ENCODE measurements at regions not wholly inside any gene's neighbourhood (a gene's known extent, or its start where the extent isn't known, plus 50 kb on each side); places are given as distances from the start of the nearest gene placed in this dataset.

DNA sequence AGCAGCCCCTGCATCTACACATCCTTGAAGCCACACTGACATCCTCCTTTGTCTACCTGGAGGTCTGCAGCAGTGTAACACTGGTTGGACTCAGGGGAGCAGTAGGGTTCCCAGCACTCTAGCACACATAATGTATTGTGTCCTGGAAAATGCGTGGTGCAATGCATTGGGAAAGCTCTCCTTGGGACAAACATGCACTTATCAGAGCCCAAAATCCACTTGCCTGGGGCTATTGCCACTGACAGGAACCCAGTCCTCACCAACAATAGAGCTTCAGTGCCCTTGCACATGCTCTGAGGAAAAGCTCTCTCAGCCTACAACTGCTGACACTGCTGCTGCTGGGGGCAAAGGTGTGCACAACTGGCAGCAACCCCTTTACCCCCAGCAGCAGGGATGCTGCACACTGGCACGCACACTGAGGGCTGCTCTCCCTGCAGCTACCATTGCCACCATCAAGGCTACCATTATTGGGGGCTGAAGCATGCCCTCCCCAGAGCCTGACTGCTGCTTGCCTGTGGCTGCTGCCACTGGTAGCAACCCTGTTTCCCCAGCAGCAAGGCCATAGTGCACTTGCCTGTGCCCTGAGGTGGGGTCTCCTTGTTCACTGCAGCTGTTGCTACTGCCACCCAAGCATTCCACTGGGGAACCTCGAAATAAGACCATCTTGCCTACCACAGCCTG is 221.9 kb downstream of the SLC38A4 start:
- Histone ChIP-seq H3K4me3 (ENCODE audit: low read length in 3 of 3) (no peak overlapping the region), H3K36me3 (ENCODE audit: control insufficient read depth in 2 of 3, insufficient read depth in 3 of 3, low read length in 3 of 3) (no peaks in the 10 kb centered on the region), H3K9me3 (ENCODE audit: control insufficient read depth in 2 of 3, insufficient read depth in 1 of 3, low read length in 3 of 3) (no peaks in the 10 kb centered on the region), H3K27ac (ENCODE audit: low read depth in 2 of 2, low read length in 2 of 2) (no peak overlapping the region), H3K4me1 (ENCODE audit: control insufficient read depth in 2 of 3, insufficient read depth in 2 of 3, low read depth in 1 of 3, low read length in 3 of 3) (no peaks in the 10 kb centered on the region), H3K9ac (ENCODE audit: low read length in 3 of 3) (no peak overlapping the region), H3K27me3 (ENCODE audit: control insufficient read depth, insufficient read depth, low read length) (no peaks in the 10 kb centered on the region)
- FAIRE-seq (no peak), DNase-seq (no peak)
- intact Hi-C loops (cut with DNase I) = no loop called here
- TF ChIP-seq, protein P1, sequence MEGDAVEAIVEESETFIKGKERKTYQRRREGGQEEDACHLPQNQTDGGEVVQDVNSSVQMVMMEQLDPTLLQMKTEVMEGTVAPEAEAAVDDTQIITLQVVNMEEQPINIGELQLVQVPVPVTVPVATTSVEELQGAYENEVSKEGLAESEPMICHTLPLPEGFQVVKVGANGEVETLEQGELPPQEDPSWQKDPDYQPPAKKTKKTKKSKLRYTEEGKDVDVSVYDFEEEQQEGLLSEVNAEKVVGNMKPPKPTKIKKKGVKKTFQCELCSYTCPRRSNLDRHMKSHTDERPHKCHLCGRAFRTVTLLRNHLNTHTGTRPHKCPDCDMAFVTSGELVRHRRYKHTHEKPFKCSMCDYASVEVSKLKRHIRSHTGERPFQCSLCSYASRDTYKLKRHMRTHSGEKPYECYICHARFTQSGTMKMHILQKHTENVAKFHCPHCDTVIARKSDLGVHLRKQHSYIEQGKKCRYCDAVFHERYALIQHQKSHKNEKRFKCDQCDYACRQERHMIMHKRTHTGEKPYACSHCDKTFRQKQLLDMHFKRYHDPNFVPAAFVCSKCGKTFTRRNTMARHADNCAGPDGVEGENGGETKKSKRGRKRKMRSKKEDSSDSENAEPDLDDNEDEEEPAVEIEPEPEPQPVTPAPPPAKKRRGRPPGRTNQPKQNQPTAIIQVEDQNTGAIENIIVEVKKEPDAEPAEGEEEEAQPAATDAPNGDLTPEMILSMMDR (IDR thresholded peaks at IDR 0.05; ENCODE audit: borderline replicate concordance, extremely low read depth, insufficient read depth) = no peak

DNA sequence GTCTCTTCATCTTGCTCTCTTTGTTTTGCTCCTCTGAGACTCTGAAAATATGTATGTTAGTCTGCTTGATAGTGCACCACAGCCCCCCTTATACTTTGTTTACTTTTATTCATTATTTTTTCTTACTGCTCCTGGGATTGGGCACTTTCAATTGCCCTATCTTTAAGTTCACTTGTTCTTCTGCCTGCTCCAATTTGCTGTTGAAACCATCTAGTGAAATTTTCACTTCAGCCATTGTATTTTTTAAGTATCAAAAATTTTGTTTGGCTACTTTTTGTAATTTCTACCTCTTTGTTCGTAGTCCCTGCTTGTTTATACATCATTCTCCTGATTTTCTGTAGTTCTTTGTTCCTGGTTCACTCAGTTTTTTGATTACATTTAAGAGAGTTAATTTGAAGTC is 223.3 kb downstream of the SLC38A4 start:
- Histone ChIP-seq H3K9me3 (ENCODE audit: control insufficient read depth in 2 of 3, insufficient read depth in 1 of 3, low read length in 3 of 3) (no peaks in the 10 kb centered on the region), H3K4me1 (ENCODE audit: control insufficient read depth in 2 of 3, insufficient read depth in 2 of 3, low read depth in 1 of 3, low read length in 3 of 3) (no peaks in the 10 kb centered on the region), H3K4me3 (ENCODE audit: low read length in 3 of 3) (no peak overlapping the region), H3K9ac (ENCODE audit: low read length in 3 of 3) (no peak overlapping the region), H3K27me3 (ENCODE audit: control insufficient read depth, insufficient read depth, low read length) (no peaks in the 10 kb centered on the region), H3K36me3 (ENCODE audit: control insufficient read depth in 2 of 3, insufficient read depth in 3 of 3, low read length in 3 of 3) (no peaks in the 10 kb centered on the region), H3K27ac (ENCODE audit: low read depth in 2 of 2, low read length in 2 of 2) (no peak overlapping the region)
- FAIRE-seq (no peak), DNase-seq (no peak)
- intact Hi-C loops (cut with DNase I) = no loop called here
- TF ChIP-seq, protein P1 (IDR thresholded peaks at IDR 0.05; ENCODE audit: borderline replicate concordance, extremely low read depth, insufficient read depth) = no peak

DNA sequence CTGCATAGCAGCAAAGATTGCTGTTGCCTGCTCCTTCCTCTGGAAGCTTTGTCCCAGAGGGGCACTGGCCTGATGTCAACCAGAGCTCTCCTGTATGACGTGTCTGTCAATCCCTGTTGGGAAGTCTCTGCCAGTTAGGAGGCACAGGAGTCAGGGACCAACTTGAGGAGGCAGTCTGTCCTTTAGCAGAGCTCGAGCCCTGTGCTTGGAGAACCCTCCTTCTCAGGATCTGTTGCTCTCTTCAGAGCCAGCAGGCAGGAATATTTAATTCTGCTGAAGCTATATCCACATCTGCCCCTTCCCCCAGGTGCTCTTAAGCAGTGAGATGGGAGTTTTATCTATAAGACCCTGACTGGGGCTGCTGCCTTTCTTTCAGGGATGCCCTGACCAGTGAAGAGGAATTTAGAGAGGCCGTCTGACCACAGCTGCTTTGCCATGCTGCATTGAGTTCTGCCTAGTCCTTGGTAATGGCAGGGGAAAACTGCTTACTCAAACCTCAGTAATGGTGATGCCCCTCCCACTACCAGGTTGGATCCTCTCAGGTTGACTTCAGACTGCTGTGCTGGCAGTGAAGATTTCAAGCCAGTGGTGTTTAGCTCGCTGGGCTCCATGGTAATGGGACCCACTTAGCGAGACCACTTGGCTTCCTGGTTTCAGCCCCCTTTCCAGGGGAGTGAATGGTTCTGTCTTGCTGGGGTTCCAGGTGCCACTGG is 218.6 kb upstream of the SLC38A2 start:
- H3K9ac ChIP-seq (ENCODE audit: low read length in 3 of 3) = no peak overlapping the region
- FAIRE-seq (no peak), DNase-seq (no peak)
- TF ChIP-seq, protein P1 (IDR thresholded peaks at IDR 0.05; ENCODE audit: borderline replicate concordance, extremely low read depth, insufficient read depth) = no peak
- no peaks in the 10 kb centered on the region for H3K36me3 ChIP-seq (ENCODE audit: control insufficient read depth in 2 of 3, insufficient read depth in 3 of 3, low read length in 3 of 3)
- H3K4me1 ChIP-seq (ENCODE audit: control insufficient read depth in 2 of 3, insufficient read depth in 2 of 3, low read depth in 1 of 3, low read length in 3 of 3) = no peaks in the 10 kb centered on the region
- intact Hi-C loops (cut with DNase I) = no loop called here
- no peak overlapping the region for H3K4me3 ChIP-seq (ENCODE audit: low read length in 3 of 3)
- H3K9me3 ChIP-seq (ENCODE audit: control insufficient read depth in 2 of 3, insufficient read depth in 1 of 3, low read length in 3 of 3) = no peaks in the 10 kb centered on the region
- no peaks in the 10 kb centered on the region for H3K27me3 ChIP-seq (ENCODE audit: control insufficient read depth, insufficient read depth, low read length)
- H3K27ac ChIP-seq (ENCODE audit: low read depth in 2 of 2, low read length in 2 of 2) = no peak overlapping the region

Measured in kidney (tissue), 13 donors.